ENCODE measurements at regions not wholly inside any gene's neighbourhood (a gene's known extent, or its start where the extent isn't known, plus 50 kb on each side); places are given as distances from the start of the nearest gene placed in this dataset.

- no peak for DNase-seq (ENCODE audit: low spot score)
These were observed 87.2 kb upstream of the POU3F3 start for GRCh38 chr2:104766683-104767082.

- no peak for DNase-seq (ENCODE audit: low spot score)
These were observed 85.2 kb upstream of the POU3F3 start for GRCh38 chr2:104768694-104769093.

- DNase-seq (ENCODE audit: low spot score), result no peak
These were observed 84.8 kb upstream of the POU3F3 start for GRCh38 chr2:104769096-104769495.

GRCh38 chr2:104772996-104773395 is 80.9 kb upstream of the POU3F3 start:
- no peak for DNase-seq (ENCODE audit: low spot score)

- no peak for DNase-seq (ENCODE audit: low spot score)
These were observed 79.3 kb upstream of the POU3F3 start for GRCh38 chr2:104774631-104775030.

GRCh38 chr2:104777721-104778120 is 76.2 kb upstream of the POU3F3 start:
- no peak for DNase-seq (ENCODE audit: low spot score)

- no peak for DNase-seq (ENCODE audit: low spot score)
These were observed 72.8 kb upstream of the POU3F3 start for GRCh38 chr2:104781151-104781550.

- no peak for DNase-seq (ENCODE audit: low spot score)
These were observed 69.7 kb upstream of the POU3F3 start for GRCh38 chr2:104784264-104784663.

GRCh38 chr2:104786204-104786603 is 67.7 kb upstream of the POU3F3 start:
- DNase-seq (ENCODE audit: low spot score), result no peak

- DNase-seq (ENCODE audit: low spot score), result no peak
These were observed 67.1 kb upstream of the POU3F3 start for GRCh38 chr2:104786821-104787220.

- no peak for DNase-seq (ENCODE audit: low spot score)
These were observed 66.4 kb upstream of the POU3F3 start for GRCh38 chr2:104787298-104788065.

- no peak for DNase-seq (ENCODE audit: low spot score)
These were observed 65.0 kb upstream of the POU3F3 start for GRCh38 chr2:104788742-104789455.

GRCh38 chr2:104790100-104790811 is 63.7 kb upstream of the POU3F3 start:
- DNase-seq (ENCODE audit: low spot score), result no peak

- DNase-seq (ENCODE audit: low spot score), result no peak
These were observed 62.9 kb upstream of the POU3F3 start for GRCh38 chr2:104790901-104791495.

- DNase-seq (ENCODE audit: low spot score), result no peak
These were observed 59.9 kb upstream of the POU3F3 start for GRCh38 chr2:104793966-104794365.

GRCh38 chr2:104794441-104794840 is 59.5 kb upstream of the POU3F3 start:
- no peak for DNase-seq (ENCODE audit: low spot score)
